Panc1 (cell line): ENCODE measurements at regions not wholly inside any gene's neighbourhood (a gene's known extent, or its start where the extent isn't known, plus 50 kb on each side); places are given as distances from the start of the nearest gene placed in this dataset.

ENCODE experiments used
- ATAC-seq: fragments of 200-7000 bp; cut with Tn5 transposase; 2 replicates; pipeline ENCODE4 v1.9.1; 2020; ENCODE audit warnings: mild to moderate bottlenecking, moderate library complexity
- BruUV-seq: library from RNA; stranded (reverse); fragments of 400-500 nt; replicated peaks from 2 replicates; lab custom pipeline; 2021; lab: Mats Ljungman, UMichigan
- CTCF ChIA-PET: fragments of 300-600 bp; sonication (Branson Sonifier 250); formaldehyde crosslinking; loops from one replicate; lab custom pipeline; 2022; ENCODE audit warnings: antibody characterized with exemption; lab: Charles Lee
- POLR2A ChIA-PET: fragments of 300-600 bp; sonication (Branson Sonifier 250); formaldehyde crosslinking; loops from one replicate; lab custom pipeline; 2022; ENCODE audit warnings: antibody characterized with exemption; lab: Charles Lee
- DNase-seq: peaks from one replicate; pipeline ENCODE4 v3.0.0-alpha.2; 2010; ENCODE audit warnings: low read depth, low spot score
- H3K27ac ChIP-seq: 2 replicates; pipeline ENCODE4 v1.5.1; 2011; ENCODE audit warnings: mild to moderate bottlenecking, low read length, inconsistent platforms
- H3K27me3 ChIP-seq: fragments of 200-500 bp; sonication (Bioruptor generic); 2 replicates; pipeline ENCODE4 v1.6.0; 2014; ENCODE audit warnings: low read length, inconsistent platforms; ENCODE audit not compliant: control insufficient read depth, insufficient read depth
- H3K36me3 ChIP-seq: fragments of 200-500 bp; sonication (Bioruptor generic); 2 replicates; pipeline ENCODE4 v1.5.1; 2014; ENCODE audit warnings: inconsistent platforms, mild to moderate bottlenecking, low read length, moderate library complexity; ENCODE audit not compliant: control insufficient read depth, insufficient read depth
- H3K4me1 ChIP-seq: 2 replicates; pipeline ENCODE4 v1.5.1; 2011; ENCODE audit warnings: inconsistent platforms, mild to moderate bottlenecking, low read length, moderate library complexity; ENCODE audit not compliant: control insufficient read depth, insufficient read depth
- H3K4me3 ChIP-seq, 2 experiments: 2 replicates each; pipeline ENCODE4 v1.5.1; 2011 to 2012; ENCODE audit warnings: low read depth in 2 of 2, low read length in 2 of 2, mild to moderate bottlenecking in 2 of 2, inconsistent platforms in 1 of 2, moderate library complexity in 1 of 2
- H3K9me3 ChIP-seq: fragments of 200-500 bp; sonication (Bioruptor generic); 2 replicates; pipeline ENCODE4 v1.5.1; 2014; ENCODE audit warnings: low read depth, mild to moderate bottlenecking, inconsistent platforms, low read length, moderate library complexity; ENCODE audit not compliant: control insufficient read depth, insufficient read depth
- POLR2AphosphoS5 ChIP-seq: IDR thresholded peaks from 2 replicates; pipeline ENCODE4 v1.6.1; 2012; ENCODE audit warnings: mild to moderate bottlenecking, low read depth, low read length, moderate library complexity
- SIN3A ChIP-seq: IDR thresholded peaks from 2 replicates; pipeline ENCODE4 v1.6.1; 2012; ENCODE audit warnings: low read depth, mild to moderate bottlenecking, low read length, moderate library complexity, borderline replicate concordance; ENCODE audit not compliant: insufficient read depth
- in situ Hi-C: cut with HindIII; loops from 2 replicates; pipeline ENCODE4 v1.10.0; 2016; ENCODE audit warnings: low sequenced_read_pairs, low pct_unique_long_range_greater_than_20kb
- intact Hi-C: fragments of 100-400 bp; cut with micrococcal nuclease; formaldehyde crosslinking; loops from one replicate; pipeline ENCODE4 v1.10.0; 2022; ENCODE audit not compliant: unreplicated experiment
- TF ChIP-seq, protein P1 (sequence below), 2 experiments: IDR thresholded peaks; 2 replicates each; pipeline ENCODE4 v1.6.1; 2011 to 2012; ENCODE audit warnings: low read depth in 2 of 2, control low read depth in 1 of 2, low read length in 1 of 2, mild to moderate bottlenecking in 1 of 2, moderate library complexity in 1 of 2; ENCODE audit not compliant: insufficient read depth in 1 of 2
- TF ChIP-seq, protein P2 (sequence below): fragments of 450-650 bp; IDR thresholded peaks from 2 replicates; pipeline ENCODE4 v1.5.1; 2017; ENCODE audit warnings: mild to moderate bottlenecking

DNA sequence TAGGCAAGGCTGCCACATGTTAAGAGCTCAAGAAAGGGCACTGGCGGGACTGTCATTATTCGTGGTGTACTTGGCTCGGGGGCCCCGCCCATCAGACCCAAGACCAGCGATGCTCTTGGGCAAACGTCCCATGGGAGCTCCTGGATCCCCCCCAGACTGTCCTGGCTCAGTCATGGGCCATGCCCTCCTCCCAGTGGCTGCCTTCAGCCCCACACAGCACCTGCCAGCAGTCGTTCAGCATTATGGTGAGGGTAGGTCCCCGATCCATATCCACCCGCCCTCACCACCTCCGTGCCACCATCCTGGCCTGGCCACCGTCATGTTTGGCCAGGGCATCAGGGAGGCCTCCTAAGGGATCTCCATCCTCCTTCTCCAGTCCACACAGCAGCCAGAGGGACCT, 51.4 kb upstream of the IQSEC1 start:
- TF ChIP-seq, protein P1, sequence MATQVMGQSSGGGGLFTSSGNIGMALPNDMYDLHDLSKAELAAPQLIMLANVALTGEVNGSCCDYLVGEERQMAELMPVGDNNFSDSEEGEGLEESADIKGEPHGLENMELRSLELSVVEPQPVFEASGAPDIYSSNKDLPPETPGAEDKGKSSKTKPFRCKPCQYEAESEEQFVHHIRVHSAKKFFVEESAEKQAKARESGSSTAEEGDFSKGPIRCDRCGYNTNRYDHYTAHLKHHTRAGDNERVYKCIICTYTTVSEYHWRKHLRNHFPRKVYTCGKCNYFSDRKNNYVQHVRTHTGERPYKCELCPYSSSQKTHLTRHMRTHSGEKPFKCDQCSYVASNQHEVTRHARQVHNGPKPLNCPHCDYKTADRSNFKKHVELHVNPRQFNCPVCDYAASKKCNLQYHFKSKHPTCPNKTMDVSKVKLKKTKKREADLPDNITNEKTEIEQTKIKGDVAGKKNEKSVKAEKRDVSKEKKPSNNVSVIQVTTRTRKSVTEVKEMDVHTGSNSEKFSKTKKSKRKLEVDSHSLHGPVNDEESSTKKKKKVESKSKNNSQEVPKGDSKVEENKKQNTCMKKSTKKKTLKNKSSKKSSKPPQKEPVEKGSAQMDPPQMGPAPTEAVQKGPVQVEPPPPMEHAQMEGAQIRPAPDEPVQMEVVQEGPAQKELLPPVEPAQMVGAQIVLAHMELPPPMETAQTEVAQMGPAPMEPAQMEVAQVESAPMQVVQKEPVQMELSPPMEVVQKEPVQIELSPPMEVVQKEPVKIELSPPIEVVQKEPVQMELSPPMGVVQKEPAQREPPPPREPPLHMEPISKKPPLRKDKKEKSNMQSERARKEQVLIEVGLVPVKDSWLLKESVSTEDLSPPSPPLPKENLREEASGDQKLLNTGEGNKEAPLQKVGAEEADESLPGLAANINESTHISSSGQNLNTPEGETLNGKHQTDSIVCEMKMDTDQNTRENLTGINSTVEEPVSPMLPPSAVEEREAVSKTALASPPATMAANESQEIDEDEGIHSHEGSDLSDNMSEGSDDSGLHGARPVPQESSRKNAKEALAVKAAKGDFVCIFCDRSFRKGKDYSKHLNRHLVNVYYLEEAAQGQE (IDR thresholded peaks at IDR 0.05; ENCODE audit: insufficient read depth in 1 of 2, low read depth in 2 of 2, low read length in 1 of 2), result no peak
- no peak for TF ChIP-seq SIN3A
- TF ChIP-seq, protein P2, sequence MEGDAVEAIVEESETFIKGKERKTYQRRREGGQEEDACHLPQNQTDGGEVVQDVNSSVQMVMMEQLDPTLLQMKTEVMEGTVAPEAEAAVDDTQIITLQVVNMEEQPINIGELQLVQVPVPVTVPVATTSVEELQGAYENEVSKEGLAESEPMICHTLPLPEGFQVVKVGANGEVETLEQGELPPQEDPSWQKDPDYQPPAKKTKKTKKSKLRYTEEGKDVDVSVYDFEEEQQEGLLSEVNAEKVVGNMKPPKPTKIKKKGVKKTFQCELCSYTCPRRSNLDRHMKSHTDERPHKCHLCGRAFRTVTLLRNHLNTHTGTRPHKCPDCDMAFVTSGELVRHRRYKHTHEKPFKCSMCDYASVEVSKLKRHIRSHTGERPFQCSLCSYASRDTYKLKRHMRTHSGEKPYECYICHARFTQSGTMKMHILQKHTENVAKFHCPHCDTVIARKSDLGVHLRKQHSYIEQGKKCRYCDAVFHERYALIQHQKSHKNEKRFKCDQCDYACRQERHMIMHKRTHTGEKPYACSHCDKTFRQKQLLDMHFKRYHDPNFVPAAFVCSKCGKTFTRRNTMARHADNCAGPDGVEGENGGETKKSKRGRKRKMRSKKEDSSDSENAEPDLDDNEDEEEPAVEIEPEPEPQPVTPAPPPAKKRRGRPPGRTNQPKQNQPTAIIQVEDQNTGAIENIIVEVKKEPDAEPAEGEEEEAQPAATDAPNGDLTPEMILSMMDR, result no peak
- Histone ChIP-seq H3K9me3 (no peaks in the 10 kb centered on the region), H3K4me3 (no peak overlapping the region), H3K36me3 (no peaks in the 10 kb centered on the region), H3K27ac (no peak overlapping the region), H3K4me1 (no peaks in the 10 kb centered on the region), H3K27me3 (no peaks in the 10 kb centered on the region)
- POLR2A ChIA-PET, result no interaction called here
- DNase-seq, result no peak
- in situ Hi-C loops, result no loop called here
- ATAC-seq, result no peak
- CTCF ChIA-PET, result no interaction called here
- no TSS peak for BruUV-seq
- intact Hi-C loops, result no loop called here

DNA sequence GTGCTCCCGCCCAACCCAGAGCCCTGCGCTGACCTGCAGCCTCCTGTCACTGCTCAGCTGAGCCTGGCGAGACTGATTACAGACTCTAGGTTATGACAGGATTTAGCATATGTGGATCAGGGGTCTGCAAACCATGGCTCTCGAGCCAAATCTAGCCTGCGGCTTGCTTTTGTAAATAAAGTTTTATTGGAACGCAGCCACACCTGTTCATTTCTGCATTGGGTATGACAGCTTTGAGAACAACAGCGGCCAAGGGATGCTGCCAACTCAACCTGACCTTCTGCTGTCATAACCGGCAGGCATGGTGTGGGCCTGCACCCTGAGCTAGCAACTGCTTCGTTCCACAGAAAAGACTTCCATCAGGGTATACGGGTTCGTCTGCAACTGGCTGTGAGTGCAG, 50.5 kb upstream of the IQSEC1 start:
- in situ Hi-C loops, result no loop called here
- H3K27ac ChIP-seq, result no peak overlapping the region
- H3K36me3 ChIP-seq, result no peaks in the 10 kb centered on the region
- ChIA-PET POLR2A (no interaction called here), CTCF (no interaction called here)
- H3K4me3 ChIP-seq, result no peak overlapping the region
- TF ChIP-seq, protein P1 (IDR thresholded peaks at IDR 0.05; ENCODE audit: insufficient read depth in 1 of 2, low read depth in 2 of 2, low read length in 1 of 2), result no peak
- TF ChIP-seq POLR2AphosphoS5, result no peak
- H3K4me1 ChIP-seq, result no peaks in the 10 kb centered on the region
- DNase-seq (no peak), ATAC-seq (no peak)
- intact Hi-C loops, result no loop called here
- BruUV-seq, result no TSS peak
- no peaks in the 10 kb centered on the region for H3K9me3 ChIP-seq
- no peaks in the 10 kb centered on the region for H3K27me3 ChIP-seq
